GM18907 (cell line): ENCODE measurements at regions not wholly inside any gene's neighbourhood (a gene's known extent, or its start where the extent isn't known, plus 50 kb on each side); places are given as distances from the start of the nearest gene placed in this dataset.
A peak's percentile ranks its signal among the peaks of the same experiment; 100 is the strongest.
"Not testable (repeated sequence)": the region's sequence is repeated elsewhere in the genome, so short reads cannot be mapped to it uniquely, and the experiment has no call there.

Source experiments
- ATAC-seq: cut with Tn5 transposase; IDR thresholded peaks from one replicate; pipeline ENCODE4 v1.9.1; 2021; ENCODE audit warnings: mild to moderate bottlenecking, moderate library complexity; ENCODE audit not compliant: unreplicated experiment

GRCh38 chr12:63415357-63415756 is 252.9 kb downstream of the DPY19L2 start:
- ATAC-seq: no peak

- ATAC-seq: no peak
Observed at GRCh38 chr12:63410197-63410596, 258.1 kb downstream of the DPY19L2 start.

GRCh38 chr12:63406781-63407180 is 255.8 kb upstream of the AVPR1A start:
- ATAC-seq: no peak

DNA sequence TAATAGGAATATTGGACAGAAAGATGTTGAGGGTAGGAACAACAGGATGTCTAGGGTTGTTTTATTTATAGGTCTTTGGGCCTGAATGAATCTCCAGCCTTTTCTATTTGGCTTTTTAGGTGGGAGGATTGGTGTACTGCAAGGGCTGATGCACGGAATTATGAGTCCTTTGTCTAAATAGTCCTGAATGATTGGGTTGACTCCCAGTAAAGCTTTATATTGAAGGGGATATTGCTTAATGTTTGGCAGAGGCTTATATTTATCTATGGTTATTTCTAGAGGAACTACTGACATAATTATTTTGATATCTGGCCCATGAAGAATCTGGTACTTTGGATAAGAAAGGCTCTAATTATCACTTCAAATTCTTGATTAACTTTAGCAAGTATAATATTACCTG is 253.6 kb upstream of the AVPR1A start:
- ATAC-seq: no peak

GRCh38 chr12:63403256-63403655 is 252.3 kb upstream of the AVPR1A start:
- ATAC-seq: no peak

DNA sequence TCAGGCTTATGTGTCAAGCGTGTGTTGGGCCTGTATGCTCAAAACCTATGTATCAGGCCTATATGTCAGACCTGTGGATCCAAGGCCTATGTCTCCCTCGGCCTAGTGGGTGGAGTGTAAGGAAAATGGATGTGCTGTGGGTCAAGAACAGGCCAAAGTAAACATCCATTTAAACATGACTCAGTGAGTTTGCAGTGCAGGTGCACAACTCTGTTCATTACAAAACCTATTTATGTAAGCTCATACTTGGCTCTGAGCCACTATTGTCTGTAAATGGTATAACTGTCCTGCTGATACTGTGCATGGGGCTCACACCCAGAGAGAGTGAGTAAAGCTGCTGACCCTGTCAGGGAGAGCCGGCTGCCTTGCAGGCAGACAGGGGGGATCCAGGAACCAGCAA is 249.7 kb upstream of the AVPR1A start:
- no peak for ATAC-seq

GRCh38 chr12:63400318-63400717 is 249.3 kb upstream of the AVPR1A start:
- ATAC-seq: no peak

- no peak for ATAC-seq
Observed at GRCh38 chr12:63397807-63398206, 246.8 kb upstream of the AVPR1A start.

DNA sequence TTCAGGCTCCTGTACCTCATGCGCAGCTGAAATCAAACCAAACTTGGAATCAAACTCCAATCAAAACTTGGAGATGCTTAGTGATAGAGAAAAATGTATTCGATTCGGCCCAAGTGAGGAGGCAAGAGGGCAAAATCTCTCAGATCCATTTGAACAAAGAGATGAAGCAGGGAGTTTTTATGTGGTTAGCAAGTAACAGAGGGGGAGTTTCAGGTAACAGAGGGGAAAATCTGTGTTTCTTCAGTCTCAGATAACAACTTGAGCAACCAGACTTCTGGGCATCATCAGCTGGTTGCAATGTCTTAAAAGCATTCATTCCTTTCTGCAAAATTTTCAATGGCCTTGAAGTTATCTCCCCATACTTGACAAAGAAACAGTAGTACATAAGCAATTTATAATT is 245.1 kb upstream of the AVPR1A start:
- ATAC-seq: peak; percentile 62

GRCh38 chr12:63394983-63395382 is 244.0 kb upstream of the AVPR1A start:
- no peak for ATAC-seq

- no peak for ATAC-seq
Observed at GRCh38 chr12:63394349-63394748, 243.3 kb upstream of the AVPR1A start.

GRCh38 chr12:63389211-63389610 is 238.2 kb upstream of the AVPR1A start:
- ATAC-seq: no peak

- no peak for ATAC-seq
Observed at GRCh38 chr12:63387771-63388170, 236.8 kb upstream of the AVPR1A start.

DNA sequence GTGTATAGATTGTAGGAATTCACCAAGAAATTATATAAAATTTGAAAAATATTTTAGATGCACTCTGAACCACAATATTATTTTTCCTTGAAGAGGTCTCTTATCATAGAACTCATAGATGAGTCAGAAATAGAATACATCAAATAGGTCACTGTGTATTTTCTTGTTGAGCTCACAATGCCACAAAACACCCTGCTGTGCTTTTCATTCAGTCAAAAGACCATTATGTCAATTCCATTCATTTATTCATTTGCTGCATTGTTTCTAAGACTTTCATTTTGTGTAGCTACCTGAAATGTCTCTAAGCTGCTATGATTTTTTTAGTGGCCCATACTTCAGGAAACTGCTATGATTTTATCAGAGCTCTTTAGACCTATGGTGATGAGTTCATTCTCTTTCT is 231.9 kb upstream of the AVPR1A start:
- ATAC-seq: no peak

DNA sequence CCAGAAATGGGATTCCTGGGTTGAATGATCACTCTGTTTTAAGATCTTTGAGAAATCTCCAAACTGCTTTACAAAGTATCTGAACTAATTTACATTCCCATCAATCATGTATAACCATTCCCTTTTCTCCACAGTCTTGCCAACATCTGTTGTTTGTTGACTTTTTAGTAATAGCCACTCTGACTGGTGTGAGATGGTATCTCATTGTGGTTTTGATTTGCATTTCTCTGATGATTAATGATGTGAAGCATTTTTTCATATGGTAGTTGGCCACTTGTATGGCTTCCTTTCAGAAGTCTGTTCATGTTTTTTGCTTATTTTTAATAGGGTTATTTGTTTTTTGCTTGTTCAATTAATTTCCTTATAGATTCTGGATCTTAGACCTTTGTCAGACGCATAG is 211.8 kb upstream of the AVPR1A start:
- no peak for ATAC-seq

- no peak for ATAC-seq
Observed at GRCh38 chr12:63362166-63362565, 211.2 kb upstream of the AVPR1A start.

DNA sequence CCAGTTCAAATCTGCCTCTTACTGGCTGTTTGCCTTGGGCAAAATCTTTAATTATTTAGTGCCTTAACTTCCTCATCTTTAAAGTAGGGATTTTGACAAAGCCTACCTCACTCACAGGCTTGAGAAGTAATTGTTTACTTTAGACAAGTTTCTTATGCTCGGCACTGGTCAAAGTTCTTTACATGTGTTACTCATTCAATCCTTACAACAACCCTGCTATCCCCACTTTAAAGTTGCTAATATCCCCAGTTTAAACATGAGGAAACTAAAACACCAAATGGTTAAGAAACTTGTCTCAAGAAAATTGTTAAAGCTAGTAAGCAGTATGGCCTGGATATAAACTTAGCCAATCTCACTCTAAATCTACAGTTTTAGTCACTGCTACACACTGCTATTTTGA is 204.0 kb upstream of the AVPR1A start:
- ATAC-seq: no peak

GRCh38 chr12:63353559-63353958 is 202.6 kb upstream of the AVPR1A start:
- ATAC-seq: no peak

DNA sequence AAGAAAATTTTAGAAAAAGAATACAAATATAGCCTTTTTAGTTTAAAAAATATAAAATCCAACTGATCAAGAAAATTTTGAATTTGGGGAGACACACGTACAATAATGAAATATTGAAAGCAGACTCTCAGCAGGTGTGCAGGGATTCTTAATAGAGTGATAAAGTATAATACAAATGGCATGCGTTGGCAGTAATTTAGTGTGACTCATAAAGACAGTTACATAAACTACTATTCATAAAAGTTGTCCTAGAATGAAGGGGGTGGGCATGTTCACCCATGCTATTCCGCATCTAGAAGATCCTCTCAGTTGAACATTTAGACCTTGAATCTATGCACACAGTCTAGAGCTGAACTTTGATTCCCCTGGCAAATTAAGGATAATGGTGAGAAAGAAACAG is 200.4 kb upstream of the AVPR1A start:
- no peak for ATAC-seq

DNA sequence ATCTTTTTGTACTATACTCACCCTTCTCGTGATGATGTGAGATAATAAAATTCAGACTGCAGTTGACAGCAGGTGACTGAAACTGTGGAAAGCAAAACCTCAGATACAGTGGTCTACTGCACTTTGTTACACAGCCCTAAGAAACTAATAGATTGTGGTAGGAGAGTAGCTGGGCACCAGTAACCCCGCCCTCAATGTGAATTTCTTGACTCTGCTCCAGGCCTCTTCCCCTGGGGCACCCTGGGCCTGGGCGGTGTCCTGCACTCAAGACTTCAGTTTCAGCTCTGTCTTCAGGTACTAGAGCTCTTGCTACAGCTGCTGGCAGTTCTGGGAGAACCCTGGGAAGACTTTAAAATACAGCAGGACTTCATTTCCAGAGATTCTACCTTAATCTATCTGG is 197.6 kb upstream of the AVPR1A start:
- no peak for ATAC-seq

GRCh38 chr12:63337158-63337557 is 186.2 kb upstream of the AVPR1A start:
- not testable (repeated sequence) for ATAC-seq

DNA sequence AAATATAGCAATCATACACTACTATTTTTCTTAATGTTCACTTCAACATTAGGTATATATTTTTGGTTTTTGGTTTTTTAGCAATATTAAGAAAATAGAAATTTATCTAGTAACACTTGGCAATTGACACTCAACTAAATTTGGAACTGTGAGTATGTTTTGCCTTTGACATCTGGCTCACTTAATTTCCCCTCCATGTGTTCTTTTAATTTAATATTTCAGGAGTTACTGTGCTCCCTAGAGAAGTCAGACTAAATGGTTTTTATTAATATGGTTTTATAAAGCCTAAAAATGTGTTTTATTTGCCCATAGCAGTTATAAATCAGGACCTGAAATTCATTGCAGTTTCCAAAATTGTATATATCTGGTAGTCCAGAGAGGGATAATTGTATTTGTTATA is 175.3 kb upstream of the AVPR1A start:
- ATAC-seq: no peak

GRCh38 chr12:63325757-63326156 is 174.8 kb upstream of the AVPR1A start:
- ATAC-seq: no peak

DNA sequence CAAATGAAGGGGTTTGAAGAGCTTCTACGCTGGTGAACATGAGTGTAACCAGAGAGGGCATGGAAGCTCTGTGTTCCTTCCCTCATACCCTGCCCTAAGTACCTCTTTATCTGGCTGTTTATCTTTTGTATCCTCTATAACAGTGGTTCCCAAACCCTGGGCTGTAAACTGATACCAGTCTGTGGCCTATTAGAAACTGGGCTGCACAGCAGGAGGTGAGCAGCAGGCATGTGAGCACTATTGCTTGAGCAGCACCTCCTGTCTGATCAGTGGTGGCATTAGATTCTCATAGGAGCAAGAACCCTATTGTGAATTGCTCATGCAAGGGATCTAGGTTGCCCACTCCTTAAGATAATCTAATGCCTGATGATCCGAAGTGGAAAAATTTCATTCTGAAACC is 172.9 kb upstream of the AVPR1A start:
- ATAC-seq: no peak
